HCT116 (cell line): ENCODE measurements at regions not wholly inside any gene's neighbourhood (a gene's known extent, or its start where the extent isn't known, plus 50 kb on each side); places are given as distances from the start of the nearest gene placed in this dataset.

Source experiments
- ATAC-seq: fragments of 200-7000 bp; cut with Tn5 transposase; 2 replicates; pipeline ENCODE4 v1.9.1; 2020; ENCODE audit warnings: mild to moderate bottlenecking, moderate library complexity
- BruUV-seq: library from RNA; stranded (reverse); fragments of 400-500 nt; replicated peaks from 2 replicates; lab custom pipeline; 2021; lab: Mats Ljungman, UMichigan
- CTCF ChIA-PET: fragments of 300-600 bp; sonication (Branson Sonifier 250); formaldehyde crosslinking; loops from one replicate; lab custom pipeline; 2021; ENCODE audit warnings: antibody characterized with exemption; lab: Charles Lee
- POLR2A ChIA-PET: fragments of 300-600, 350-600 bp; sonication (Branson Sonifier 250); formaldehyde crosslinking; loops from one replicate; lab custom pipeline; 2021; ENCODE audit warnings: antibody characterized with exemption; lab: Charles Lee
- RAD21 ChIA-PET, 2 experiments: fragments of 300-600 bp; sonication (Branson Sonifier 250); formaldehyde crosslinking; loops; one replicate each; lab custom pipeline; 2023; ENCODE audit warnings: low total read pairs in 2 of 2; ENCODE audit not compliant: uncharacterized antibody in 2 of 2, unreplicated experiment in 2 of 2, low non-redundant PET in 1 of 2; lab: Charles Lee
- DNase-seq: peaks from one replicate; pipeline ENCODE4 v3.0.0-alpha.2; 2010; ENCODE audit warnings: low read depth, low spot score
- H2AFZ ChIP-seq: fragments of 200-600 bp; shearing (Covaris generic), sonication (generic); 2 replicates; pipeline ENCODE4 v1.6.1; 2017; ENCODE audit warnings: low read depth, mixed run types, mixed read lengths, antibody characterized with exemption, low read length; ENCODE audit not compliant: poor library complexity, severe bottlenecking
- H3K27ac ChIP-seq: 2 replicates; pipeline ENCODE4 v1.5.1; 2012; ENCODE audit warnings: low read depth, low read length
- H3K27me3 ChIP-seq: fragments of 200-600 bp; sonication (generic); 2 replicates; pipeline ENCODE4 v1.6.1; 2016; ENCODE audit warnings: mixed run types, low read length, mixed read lengths; ENCODE audit not compliant: insufficient read depth
- H3K36me3 ChIP-seq, 2 experiments: fragments of 200-500 bp in 1 of 2; fragments of 200-600 bp in 1 of 2; sonication (Bioruptor generic) in 1 of 2; sonication (generic) in 1 of 2; 2 replicates each; pipeline versions ENCODE4 v1.5.1 to v1.6.1; 2014 to 2016; ENCODE audit warnings: low read length in 2 of 2, inconsistent platforms in 1 of 2, mixed read lengths in 1 of 2, mixed run types in 1 of 2; ENCODE audit not compliant: insufficient read depth in 2 of 2, control insufficient read depth in 1 of 2
- H3K4me1 ChIP-seq, 2 experiments: fragments of 200-600 bp in 1 of 2; sonication (generic) in 1 of 2; 2 replicates each; pipeline versions ENCODE4 v1.5.1 to v1.6.1; 2012 to 2017; ENCODE audit warnings: low read length in 2 of 2, inconsistent platforms in 1 of 2, mild to moderate bottlenecking in 1 of 2, mixed read lengths in 1 of 2, mixed run types in 1 of 2, moderate library complexity in 1 of 2; ENCODE audit not compliant: insufficient read depth in 2 of 2, control insufficient read depth in 1 of 2
- H3K4me2 ChIP-seq: fragments of 200-600 bp; sonication (generic); 2 replicates; pipeline ENCODE4 v1.6.1; 2017; ENCODE audit warnings: mixed run types, low read length, mixed read lengths
- H3K4me3 ChIP-seq, 2 experiments: fragments of 200-600 bp in 1 of 2; sonication (generic) in 1 of 2; replicated peaks in 1 of 2; 2 replicates each; pipeline ENCODE4 v1.5.1; 2011 to 2016; ENCODE audit warnings: low read length in 2 of 2, control low read depth in 1 of 2, low read depth in 1 of 2, mild to moderate bottlenecking in 1 of 2, mixed read lengths in 1 of 2, mixed run types in 1 of 2
- H3K79me2 ChIP-seq: fragments of 200-600 bp; sonication (generic); 2 replicates; pipeline ENCODE4 v1.6.1; 2017; ENCODE audit warnings: mild to moderate bottlenecking, mixed run types, low read length, moderate library complexity, mixed read lengths; ENCODE audit not compliant: insufficient read depth
- H3K9ac ChIP-seq: fragments of 200-600 bp; sonication (generic); 2 replicates; pipeline ENCODE4 v1.6.1; 2016; ENCODE audit warnings: low read length, mixed read lengths
- H3K9me2 ChIP-seq: fragments of 200-600 bp; sonication (generic), shearing (Covaris generic); 2 replicates; pipeline ENCODE4 v1.6.1; 2017; ENCODE audit warnings: mixed run types, mild to moderate bottlenecking, moderate library complexity; ENCODE audit not compliant: insufficient read depth
- H3K9me3 ChIP-seq, 2 experiments: fragments of 200-500 bp in 1 of 2; fragments of 200-600 bp in 1 of 2; sonication (Bioruptor generic) in 1 of 2; sonication (generic) in 1 of 2; 2 replicates each; pipeline ENCODE4 v1.6.1; 2014 to 2017; ENCODE audit warnings: low read length in 2 of 2, mixed read lengths in 2 of 2, inconsistent platforms in 1 of 2, low read depth in 1 of 2, mild to moderate bottlenecking in 1 of 2, mixed run types in 1 of 2, moderate library complexity in 1 of 2; ENCODE audit not compliant: control insufficient read depth in 1 of 2, insufficient read depth in 1 of 2
- H4K20me1 ChIP-seq: fragments of 200-600 bp; sonication (generic), shearing (Covaris generic); 2 replicates; pipeline ENCODE4 v1.6.1; 2017; ENCODE audit warnings: mixed run types, mild to moderate bottlenecking, moderate library complexity; ENCODE audit not compliant: insufficient read depth
- EGR1 ChIP-seq: IDR thresholded peaks from 2 replicates; pipeline ENCODE4 v1.6.1; 2012; ENCODE audit warnings: low read depth
- ELF1 ChIP-seq: IDR thresholded peaks from 2 replicates; pipeline ENCODE4 v1.6.1; 2012; ENCODE audit warnings: low read depth, borderline replicate concordance
- POLR2AphosphoS5 ChIP-seq: IDR thresholded peaks from 2 replicates; pipeline ENCODE4 v1.6.1; 2011; ENCODE audit warnings: mild to moderate bottlenecking, low read depth, low read length, moderate library complexity
- RAD21 ChIP-seq: IDR thresholded peaks from 2 replicates; pipeline ENCODE4 v1.6.1; 2012; ENCODE audit warnings: low read depth, mild to moderate bottlenecking
- SIN3A ChIP-seq: IDR thresholded peaks from 2 replicates; pipeline ENCODE4 v1.6.1; 2012; ENCODE audit warnings: low read depth
- SP1 ChIP-seq: IDR thresholded peaks from 2 replicates; pipeline ENCODE4 v1.6.1; 2012; ENCODE audit warnings: low read depth
- ZNF274 ChIP-seq: fragments of 200-500 bp; sonication (Bioruptor generic); IDR thresholded peaks from 2 replicates; pipeline ENCODE4 v1.6.1; 2014; ENCODE audit warnings: mild to moderate bottlenecking, low read depth, low read length, inconsistent platforms
- intact Hi-C: fragments of 100-400 bp; cut with micrococcal nuclease; formaldehyde crosslinking; loops from 2 replicates; pipeline ENCODE4 v1.10.0; 2022
- TF ChIP-seq, protein P1 (sequence below): IDR thresholded peaks from 2 replicates; pipeline ENCODE4 v1.6.1; 2012
- TF ChIP-seq, protein P2 (sequence below): IDR thresholded peaks from 2 replicates; pipeline ENCODE4 v1.6.1; 2012
- TF ChIP-seq, protein P3 (sequence below), 3 experiments: fragments of 200-600 bp in 1 of 3; sonication (generic) in 1 of 3; IDR thresholded peaks in 2 of 3; conservative IDR thresholded peaks in 1 of 3; 2 replicates each; pipeline ENCODE4 v1.5.1; 2012 to 2017; ENCODE audit warnings: low read depth in 2 of 3, low read length in 2 of 3, antibody characterized with exemption in 1 of 3, borderline replicate concordance in 1 of 3, control low read depth in 1 of 3, mild to moderate bottlenecking in 1 of 3, mixed read lengths in 1 of 3, mixed run types in 1 of 3, moderate library complexity in 1 of 3; ENCODE audit not compliant: insufficient read depth in 1 of 3

DNA sequence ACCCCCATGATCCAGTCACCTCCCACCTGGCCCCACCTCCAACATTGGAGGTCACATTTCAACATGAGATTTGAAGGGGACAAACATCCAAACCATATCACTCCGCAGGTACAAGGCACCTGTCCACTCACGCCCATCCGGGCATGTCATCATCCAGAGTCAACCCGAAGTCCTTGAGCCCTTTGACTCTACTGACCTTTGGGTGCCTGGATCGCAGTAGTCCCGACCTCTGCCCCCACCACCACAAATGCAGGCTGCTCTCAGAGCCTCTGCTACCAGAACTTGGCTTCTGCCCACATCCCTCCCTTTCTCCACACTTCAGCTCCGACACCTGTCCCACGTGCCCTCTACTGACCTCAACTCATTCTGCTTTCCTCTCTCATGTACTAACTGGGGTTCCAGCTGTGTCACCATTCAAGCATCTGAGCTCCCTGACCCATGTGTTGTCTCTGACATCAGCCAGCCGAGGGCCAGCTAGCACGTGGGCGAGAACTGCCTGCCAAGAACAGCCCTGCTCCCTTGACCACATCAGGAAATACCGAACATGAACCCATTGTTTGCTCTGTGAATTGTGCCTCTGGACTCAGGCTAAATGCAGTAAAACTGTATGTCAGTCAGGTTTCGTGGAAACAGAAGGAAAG, 498.3 kb upstream of the SULF2 start:
- H3K9me2 ChIP-seq, result no peaks in the 10 kb centered on the region
- CTCF ChIA-PET, result no interaction called here
- no peak overlapping the region for H3K9ac ChIP-seq
- H3K27ac ChIP-seq, result no peak overlapping the region
- no peaks in the 10 kb centered on the region for H4K20me1 ChIP-seq
- no peak for DNase-seq
- no TSS peak for BruUV-seq
- H2AFZ ChIP-seq, result no peak overlapping the region
- RAD21 ChIA-PET, result interaction anchor here in 1 of 2 experiments (0.6 kb wide), 1 partner anchor 404 kb away, joined by 3 read pairs; no protein-coding TSS in a partner anchor
- H3K4me2 ChIP-seq, result no peak overlapping the region
- no peaks in the 10 kb centered on the region for H3K36me3 ChIP-seq
- H3K27me3 ChIP-seq, result no peaks in the 10 kb centered on the region
- POLR2A ChIA-PET, result no interaction called here
- no peak for ATAC-seq
- TF ChIP-seq, protein P1, sequence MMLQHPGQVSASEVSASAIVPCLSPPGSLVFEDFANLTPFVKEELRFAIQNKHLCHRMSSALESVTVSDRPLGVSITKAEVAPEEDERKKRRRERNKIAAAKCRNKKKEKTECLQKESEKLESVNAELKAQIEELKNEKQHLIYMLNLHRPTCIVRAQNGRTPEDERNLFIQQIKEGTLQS, result no peak
- TF ChIP-seq SP1 (no peak), ELF1 (no peak), POLR2AphosphoS5 (no peak), ZNF274 (no peak), RAD21 (no peak), SIN3A (no peak), EGR1 (no peak)
- TF ChIP-seq, protein P2, sequence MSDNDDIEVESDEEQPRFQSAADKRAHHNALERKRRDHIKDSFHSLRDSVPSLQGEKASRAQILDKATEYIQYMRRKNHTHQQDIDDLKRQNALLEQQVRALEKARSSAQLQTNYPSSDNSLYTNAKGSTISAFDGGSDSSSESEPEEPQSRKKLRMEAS, result no peak
- TF ChIP-seq, protein P3, sequence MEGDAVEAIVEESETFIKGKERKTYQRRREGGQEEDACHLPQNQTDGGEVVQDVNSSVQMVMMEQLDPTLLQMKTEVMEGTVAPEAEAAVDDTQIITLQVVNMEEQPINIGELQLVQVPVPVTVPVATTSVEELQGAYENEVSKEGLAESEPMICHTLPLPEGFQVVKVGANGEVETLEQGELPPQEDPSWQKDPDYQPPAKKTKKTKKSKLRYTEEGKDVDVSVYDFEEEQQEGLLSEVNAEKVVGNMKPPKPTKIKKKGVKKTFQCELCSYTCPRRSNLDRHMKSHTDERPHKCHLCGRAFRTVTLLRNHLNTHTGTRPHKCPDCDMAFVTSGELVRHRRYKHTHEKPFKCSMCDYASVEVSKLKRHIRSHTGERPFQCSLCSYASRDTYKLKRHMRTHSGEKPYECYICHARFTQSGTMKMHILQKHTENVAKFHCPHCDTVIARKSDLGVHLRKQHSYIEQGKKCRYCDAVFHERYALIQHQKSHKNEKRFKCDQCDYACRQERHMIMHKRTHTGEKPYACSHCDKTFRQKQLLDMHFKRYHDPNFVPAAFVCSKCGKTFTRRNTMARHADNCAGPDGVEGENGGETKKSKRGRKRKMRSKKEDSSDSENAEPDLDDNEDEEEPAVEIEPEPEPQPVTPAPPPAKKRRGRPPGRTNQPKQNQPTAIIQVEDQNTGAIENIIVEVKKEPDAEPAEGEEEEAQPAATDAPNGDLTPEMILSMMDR (IDR thresholded peaks at IDR 0.05 in 2 of 3, conservative IDR thresholded peaks at IDR 0.05 in 1 of 3; ENCODE audit: borderline replicate concordance in 1 of 3, insufficient read depth in 1 of 3, low read depth in 2 of 3, low read length in 2 of 3), result no peak
- TF ChIP-seq, all 23 proteins: peak for 0
- intact Hi-C loops, result no loop called here
- no peak overlapping the region for H3K4me3 ChIP-seq
- H3K9me3 ChIP-seq, result no peaks in the 10 kb centered on the region
- H3K4me1 ChIP-seq, result peaks cover 4 to 5% of the 10 kb centered on the region in 2 experiments; a peak in 2 of 4 replicates
- H3K79me2 ChIP-seq, result no peaks in the 10 kb centered on the region
